Hematopoietic multipotent progenitor cell treated with erythropoietin and hydrocortisone succinate and interleukin-3 and kit ligand, for 4 days (in vitro differentiated cells): ENCODE measurements at regions not wholly inside any gene's neighbourhood (a gene's known extent, or its start where the extent isn't known, plus 50 kb on each side); places are given as distances from the start of the nearest gene placed in this dataset.

ENCODE experiments used
- DNase-seq: peaks from one replicate; pipeline ENCODE4 v3.0.0-alpha.2; 2015

DNA sequence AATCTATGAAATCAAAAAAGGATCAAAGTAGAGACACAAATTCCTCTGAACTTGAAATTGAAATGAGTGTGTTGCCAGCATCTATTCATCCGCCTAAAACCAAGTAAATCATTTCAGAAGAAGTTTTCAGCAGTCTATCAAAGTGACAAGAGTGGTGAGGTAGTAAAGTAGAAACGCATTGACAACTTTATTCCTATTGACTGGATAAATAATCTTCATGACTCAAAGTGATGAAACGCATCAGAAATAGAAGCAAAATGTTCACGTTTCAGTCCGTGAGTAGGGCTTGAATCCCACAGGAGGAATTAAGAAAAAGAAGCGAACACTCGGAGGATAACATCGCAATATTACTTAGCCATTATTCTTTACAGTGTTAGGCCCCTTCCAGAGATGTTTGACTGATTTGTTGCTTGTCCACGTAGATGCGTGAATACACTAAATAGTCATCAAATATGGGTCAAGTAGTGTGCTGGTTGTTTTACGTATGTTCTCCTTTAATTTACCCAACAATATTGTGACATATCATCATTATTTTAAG lies 314.4 kb downstream of the PLK2 start:
- no peak for DNase-seq

DNA sequence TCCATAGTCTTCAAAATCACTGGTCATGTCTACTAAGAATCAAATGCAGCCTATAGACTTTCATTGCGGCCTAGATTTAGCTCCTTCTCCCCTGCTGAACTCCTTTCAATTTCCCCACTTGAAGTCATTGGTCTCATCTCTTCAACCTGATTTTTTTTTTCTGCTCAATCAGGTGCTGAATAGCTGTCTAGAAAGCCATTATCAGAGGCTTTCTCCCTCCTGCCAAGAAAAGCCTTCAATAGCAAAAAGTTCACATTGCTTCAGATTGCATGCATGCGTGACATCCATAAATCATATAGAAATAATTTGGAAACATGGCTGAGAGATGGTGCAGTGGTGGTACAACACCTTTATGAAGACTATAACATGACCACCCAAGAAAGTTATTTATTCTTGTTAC lies 316.2 kb downstream of the PLK2 start:
- no peak for DNase-seq

DNA sequence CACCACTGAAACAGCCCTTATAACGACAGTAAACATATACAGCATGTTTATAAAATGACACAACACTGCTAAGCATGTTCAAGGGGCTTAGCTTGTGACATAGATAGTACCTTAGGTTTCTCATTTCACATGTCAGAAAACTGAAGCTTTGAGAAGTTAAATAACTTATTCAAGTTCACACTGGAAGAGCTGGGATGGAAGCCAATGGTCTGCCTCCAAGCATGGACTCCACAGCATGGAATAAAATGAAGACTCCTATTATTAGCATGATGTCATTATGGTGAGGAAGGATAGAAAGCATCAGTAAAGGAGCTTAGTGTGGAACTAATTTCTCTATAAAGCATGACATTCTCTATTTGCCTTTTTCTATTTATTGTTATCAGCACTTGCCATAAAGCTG lies 316.7 kb downstream of the PLK2 start:
- no peak for DNase-seq

DNA sequence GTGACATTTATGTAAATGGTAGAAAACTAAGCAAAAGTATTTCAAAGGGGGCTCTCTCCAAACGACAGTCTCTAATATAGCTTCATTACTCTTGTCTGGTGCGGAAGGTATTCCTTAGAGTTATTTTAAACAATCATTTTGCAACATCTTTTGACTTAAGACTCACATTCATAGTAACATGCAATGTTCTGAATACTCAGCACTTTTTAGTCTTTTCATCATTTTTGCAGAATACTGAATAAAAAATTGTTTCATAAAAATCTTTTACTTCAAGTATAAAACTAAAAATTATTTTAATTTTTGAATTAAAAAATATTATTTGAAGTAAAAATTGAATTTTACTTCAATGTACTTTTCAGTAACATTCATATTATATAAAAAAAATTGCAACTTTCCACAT lies 321.1 kb downstream of the PLK2 start:
- DNase-seq = no peak

DNA sequence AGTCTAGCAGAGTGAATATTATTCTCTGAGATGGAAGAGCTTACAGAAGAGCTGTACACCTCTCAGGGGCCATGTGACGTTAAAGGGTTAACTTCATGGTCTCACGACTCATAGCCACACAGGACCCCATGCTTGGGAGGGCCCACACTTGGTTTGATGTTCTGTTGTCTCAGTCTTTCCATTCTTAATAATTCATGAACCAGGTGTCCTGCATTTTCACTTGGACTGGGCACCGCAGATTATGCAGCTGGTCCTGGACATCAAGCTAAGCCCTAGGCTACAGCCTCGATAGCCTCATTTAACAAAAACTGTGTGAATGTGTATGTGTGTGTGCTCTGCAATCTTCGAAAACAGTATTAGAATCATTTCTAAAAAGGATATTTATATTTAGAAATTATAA lies 323.5 kb downstream of the PLK2 start:
- no peak for DNase-seq

DNA sequence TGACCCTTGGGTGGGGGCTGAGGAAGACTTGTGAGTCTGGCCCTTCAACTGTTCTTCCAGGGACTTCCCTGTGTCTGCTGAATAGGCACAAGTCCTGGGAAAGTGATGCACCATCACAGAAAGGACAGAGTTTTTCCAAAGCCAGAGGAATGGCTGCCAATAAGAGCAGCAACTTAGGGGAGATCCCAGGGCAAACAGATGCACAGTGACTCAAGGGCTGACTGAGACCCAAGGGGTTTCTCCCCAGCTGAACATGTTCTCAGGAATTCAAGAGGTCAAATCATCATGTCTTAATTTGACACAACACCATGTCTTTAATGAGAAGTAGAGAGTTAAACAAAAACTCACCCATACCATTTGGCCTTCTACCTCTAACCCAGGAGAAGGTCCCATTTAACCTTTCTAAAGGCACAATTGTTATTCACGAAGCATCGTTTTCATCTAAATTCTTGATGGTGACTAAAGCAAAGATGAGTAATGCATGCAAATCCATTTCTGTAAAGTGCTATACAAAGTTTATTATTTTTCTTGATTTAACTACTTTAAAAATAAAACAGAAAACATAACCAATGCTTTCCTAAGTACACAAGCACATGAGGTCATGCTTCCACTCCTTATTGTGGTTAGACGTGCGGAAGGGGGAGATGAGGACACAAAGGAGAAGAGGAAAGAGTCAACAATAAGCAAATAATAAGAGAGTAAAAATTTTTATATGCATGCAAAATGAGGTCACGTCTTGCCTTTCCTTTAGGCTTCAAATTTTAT lies 324.1 kb downstream of the PLK2 start:
- no peak for DNase-seq

DNA sequence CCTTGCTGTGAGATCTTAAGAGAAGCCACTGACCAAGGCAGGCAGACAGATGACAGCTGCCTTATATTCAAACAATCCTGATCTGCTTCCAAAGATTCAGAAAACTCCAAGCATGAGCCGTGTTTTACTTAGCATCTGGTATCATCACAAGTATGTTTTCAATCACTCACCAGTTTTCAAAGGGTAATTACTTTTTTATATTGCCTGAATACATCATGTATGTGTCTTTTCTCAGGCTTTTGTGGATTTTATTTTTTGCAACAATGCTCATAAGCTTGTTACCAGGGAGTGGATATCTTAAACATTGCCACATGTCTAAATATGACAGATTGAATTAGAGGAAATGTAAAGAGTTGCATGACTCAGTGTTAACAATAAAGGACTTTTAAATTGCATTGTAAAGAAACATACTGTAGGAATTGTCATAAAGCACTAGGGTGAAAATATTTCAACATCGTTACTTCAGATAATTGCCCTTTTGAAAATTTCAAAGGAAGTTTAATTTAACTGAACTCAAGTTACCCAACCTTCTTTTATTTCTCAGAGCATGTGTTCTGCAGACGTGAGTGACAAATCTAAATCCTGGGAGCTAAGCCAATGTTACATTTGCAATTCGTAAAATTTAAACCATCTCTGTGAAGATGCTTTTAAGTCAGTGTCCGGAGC lies 326.1 kb downstream of the PLK2 start:
- DNase-seq = no peak

DNA sequence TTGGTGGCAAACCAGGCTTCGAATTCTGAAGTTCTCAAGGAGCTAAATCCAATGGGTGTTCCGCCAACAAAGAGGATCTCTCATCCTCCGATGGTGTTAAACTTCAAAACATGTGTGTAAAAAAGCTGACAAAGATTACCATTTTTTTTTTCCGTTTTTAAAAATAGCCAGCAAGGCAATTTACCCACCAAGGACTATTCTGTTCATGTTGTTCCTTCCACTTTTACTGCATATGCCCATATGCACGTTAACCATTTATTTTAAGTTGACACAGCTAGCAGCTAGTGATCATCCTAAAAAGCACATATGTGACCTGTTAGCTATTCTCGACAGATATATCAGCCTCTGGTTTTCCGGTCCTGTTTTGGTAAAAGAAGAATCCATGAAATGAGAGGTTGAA lies 326.7 kb downstream of the PLK2 start:
- DNase-seq = no peak

DNA sequence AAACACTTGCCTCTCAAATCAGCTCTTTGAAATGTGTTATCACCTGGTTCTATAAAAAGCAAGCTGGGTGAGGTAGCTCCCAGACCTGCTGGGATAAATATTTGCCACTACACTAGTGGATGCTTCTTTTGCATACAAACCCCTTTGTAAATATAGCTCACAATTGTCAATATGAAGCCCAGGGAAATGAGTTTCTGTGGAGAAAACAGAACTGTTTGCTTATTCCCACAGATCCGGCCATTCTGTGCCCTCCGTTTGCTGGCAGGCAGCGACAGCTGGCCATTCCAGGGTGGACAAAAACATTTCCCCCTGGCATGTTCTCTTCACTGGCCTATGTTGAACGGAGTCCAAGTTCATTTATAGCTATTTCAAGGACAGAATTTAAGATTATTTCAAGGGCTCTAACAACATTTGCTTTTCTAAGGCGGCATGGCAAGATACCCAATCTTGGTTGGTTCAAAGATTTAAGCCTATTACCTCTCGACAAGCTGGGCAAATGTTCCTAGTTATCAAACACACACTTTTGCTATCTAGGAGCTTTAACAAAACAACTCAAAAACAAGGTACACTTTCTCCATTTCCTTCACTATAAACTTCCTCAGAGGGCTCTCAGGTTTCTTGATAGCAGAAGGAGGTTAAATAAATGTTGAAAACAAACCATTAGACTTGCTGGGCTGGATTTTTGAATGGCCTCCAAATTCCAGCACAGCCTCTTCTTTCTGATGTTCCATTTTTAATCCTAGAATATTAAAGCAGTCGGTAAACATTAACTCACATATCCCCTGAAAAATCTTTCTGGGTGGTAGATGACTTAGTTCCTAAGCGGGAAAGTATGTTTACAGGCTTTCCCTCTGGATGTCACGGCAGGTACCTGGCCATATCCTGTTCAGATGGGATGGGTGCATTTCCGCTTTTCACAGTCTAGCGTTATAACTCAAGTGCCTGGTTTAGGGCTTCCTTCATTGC lies 332.3 kb downstream of the PLK2 start:
- no peak for DNase-seq

DNA sequence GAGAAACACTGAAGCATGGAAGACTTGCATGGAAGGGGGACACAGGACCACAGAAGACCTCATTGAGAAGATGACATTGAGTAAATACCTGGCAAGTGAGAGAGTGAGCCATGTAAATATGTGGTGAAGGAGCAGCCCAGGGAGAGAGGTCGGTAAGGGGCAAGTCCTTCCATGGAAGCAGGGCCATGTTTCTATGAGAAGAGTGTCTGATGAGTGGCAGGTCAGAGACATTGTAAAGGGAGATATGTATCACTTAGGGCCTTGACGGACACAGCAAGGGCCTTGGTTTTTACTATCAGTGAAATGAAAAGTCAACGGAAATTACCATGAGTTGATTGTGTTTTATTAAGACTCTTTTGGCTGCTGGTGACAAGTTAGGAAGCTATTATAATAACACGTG lies 336.4 kb downstream of the PLK2 start:
- no peak for DNase-seq

DNA sequence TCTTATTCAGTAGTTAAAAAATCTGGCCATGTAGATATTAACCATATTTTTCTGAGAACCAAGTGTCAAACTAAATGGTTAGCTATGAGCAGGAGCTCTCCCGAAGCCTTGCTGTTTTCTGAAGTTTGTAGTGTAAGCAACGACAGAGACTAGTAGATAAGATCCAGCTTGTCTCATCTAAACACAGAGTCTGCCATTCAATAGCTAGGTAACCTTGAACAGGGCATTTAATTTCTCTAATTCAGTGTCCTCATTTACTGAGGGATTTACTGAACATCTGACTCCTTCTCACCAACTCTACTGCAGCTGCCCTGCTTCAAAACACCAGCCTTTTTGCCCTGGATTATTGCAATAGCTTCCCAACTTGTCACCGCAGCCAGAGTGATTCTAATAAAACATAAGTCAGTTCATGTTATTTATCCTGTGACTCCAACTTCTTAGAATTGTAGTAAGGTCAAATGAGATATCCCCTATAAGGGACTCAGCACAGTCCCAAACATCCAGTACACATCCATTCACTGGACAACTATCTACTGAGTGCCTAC lies 337.0 kb downstream of the PLK2 start:
- no peak for DNase-seq

DNA sequence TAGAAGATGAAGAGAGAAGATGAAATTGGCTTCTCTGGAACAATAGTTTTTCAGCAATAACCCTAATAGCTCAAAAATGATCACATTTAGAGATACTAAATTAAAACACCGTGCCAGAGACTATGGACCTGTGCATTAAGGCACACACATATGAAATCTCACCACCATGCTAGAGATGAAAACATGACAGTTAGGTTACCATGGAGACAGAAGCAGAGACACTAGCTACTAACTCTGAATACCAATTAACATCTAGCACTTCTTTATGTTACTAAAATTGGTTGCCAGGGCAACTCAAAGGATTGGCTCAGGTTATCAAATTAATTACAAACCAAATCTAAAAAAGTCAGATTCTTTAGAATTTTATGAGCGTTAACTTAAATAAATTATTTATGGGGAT lies 337.7 kb downstream of the PLK2 start:
- no peak for DNase-seq

DNA sequence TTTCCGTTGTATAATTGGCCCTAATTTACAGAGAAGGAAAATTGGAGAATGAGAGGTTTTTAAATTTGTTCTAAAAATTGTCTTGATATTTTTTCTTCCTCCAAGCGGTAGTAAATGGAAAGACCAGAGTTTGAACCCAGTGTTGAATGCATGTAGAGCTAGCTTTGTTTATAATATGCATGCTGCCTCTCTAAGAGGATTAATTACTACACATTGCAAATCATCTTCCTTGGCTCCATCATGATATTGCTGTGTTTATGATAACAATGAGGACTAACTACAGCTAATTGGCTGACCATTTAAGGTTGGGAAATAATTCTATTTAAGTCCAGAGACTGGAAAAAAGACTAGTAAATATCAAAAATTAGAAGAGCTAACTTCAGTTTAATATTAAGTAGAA lies 338.5 kb downstream of the PLK2 start:
- DNase-seq = no peak

DNA sequence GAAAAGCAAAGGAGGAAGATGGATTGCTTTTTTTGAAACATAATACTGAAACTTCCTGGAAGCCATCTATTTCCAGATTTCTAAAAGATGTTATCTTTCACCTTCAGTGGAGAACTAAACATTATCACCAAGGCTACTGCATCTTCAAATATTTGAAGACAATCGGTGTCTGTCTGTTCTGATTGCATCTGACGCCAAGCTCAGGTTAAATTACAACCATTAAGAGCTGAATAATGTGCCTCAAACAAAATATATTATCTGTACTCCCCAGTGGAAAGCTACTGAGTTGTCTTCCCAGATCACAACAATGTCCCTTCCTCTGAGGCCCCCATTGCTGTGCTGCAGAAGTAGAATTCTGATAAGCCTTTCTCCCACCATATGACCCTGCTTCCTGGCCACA lies 342.3 kb downstream of the PLK2 start:
- DNase-seq = no peak

DNA sequence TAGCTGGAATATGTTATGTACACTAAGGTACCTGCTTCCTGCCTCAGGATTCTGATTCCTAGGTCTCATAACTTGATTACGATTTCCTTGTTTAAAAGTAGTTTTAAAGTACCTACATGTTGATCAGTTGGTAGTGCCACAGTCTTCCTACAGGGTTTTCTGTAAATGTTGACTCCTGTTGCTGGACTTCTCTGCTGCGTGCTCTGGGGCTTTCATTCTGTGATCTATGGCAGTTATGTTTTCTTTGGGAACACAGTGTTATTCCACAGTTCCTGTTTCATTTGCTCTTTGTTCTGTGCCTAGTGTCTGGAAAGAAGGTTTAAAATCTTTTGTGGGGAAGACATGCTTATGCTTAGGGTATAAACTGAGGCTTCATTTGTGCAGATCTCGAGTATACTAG lies 343.5 kb downstream of the PLK2 start:
- DNase-seq = no peak

DNA sequence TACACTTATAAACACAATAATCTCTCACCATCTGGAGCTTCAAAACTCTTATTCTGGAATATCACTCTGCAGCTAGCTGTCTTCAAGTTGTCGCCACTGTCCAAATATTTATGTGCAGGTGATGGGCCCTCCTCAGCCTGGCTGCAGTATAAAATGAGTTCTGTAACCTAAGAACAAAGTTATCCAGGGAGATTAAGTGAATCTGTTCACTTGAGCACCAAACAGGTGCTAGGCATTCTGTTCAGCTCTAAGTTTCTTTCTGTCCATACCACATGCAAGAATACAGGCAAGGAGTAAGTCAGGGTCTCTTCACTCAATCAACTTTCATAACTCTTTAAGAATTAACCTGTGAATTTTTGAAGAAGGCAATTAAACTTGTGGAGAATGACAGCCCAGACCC lies 344.1 kb downstream of the PLK2 start:
- no peak for DNase-seq

DNA sequence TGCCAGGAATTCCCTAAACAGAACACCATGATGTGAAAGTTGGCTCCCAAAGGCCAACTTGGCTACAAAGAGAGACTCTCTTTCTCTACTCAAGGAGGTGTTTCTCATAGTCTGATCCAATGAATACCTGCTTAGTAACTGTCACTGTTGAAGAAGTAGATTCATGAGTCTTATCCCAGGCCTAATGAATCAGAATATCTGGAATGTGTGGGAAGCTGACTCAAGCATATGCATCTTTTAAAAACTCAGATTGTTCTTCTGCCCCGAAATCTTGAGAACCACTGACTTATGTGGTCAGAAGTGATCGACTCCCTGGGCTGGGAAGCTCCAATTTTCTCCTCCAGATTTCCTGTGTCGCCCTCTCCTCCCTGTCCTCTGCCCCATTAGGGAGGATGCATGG lies 345.6 kb downstream of the PLK2 start:
- no peak for DNase-seq

DNA sequence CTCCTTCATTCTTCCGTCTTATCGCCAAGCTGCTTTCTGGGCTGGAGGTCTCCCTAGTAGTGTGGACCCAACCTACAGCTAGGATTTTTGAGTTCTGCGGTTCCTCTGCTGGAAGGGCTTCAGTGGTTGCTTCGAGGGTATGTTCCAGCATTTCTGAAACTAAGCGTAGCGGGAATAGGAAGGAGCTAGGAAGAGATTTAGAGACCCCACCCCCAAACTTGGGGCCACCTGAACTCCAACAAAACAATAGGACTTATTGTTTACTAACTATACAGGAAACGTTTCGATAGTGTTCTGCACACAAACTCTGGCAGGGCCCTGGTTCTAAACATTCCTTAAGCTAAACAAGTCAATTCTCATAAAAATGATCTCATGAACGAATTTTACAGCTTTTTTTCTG lies 346.7 kb downstream of the PLK2 start:
- no peak for DNase-seq

DNA sequence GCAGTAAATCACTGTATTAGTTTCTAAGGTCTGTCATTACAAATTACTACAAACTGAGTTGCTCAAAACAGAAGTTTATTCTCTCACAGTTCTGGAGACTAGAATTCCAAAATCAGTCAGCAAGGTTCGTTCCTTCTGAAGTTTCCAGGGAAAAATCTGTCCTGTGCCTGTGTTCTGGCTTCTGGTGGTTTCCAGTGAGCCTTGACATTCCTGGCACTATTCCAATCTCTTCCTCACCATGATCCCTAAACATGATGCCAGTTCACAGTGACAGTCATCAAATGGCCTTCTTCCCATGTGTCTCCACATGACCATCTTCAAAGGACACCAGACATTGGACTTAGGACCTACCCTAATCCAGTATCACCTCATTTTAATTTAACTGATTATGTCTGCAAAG lies 351.4 kb downstream of the PLK2 start:
- no peak for DNase-seq

DNA sequence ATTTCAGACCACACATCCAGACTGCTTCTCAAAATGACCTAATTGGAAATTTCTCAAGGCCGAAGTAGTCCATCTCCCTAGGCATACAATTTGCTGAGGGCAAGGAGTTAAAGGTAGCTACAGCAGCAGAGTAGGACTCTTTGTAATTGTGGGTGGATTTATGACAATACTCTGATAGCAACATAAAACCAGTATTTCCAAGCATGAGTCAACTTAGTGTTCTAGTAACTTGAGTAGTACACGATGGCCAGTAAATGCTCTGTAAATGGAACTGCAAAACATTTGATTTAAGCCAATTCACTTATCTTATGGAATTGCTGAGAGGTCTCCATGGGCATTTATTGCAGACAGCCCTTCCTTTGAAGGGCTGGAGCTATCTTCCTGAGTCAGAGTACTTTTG lies 352.2 kb downstream of the PLK2 start:
- DNase-seq = no peak

DNA sequence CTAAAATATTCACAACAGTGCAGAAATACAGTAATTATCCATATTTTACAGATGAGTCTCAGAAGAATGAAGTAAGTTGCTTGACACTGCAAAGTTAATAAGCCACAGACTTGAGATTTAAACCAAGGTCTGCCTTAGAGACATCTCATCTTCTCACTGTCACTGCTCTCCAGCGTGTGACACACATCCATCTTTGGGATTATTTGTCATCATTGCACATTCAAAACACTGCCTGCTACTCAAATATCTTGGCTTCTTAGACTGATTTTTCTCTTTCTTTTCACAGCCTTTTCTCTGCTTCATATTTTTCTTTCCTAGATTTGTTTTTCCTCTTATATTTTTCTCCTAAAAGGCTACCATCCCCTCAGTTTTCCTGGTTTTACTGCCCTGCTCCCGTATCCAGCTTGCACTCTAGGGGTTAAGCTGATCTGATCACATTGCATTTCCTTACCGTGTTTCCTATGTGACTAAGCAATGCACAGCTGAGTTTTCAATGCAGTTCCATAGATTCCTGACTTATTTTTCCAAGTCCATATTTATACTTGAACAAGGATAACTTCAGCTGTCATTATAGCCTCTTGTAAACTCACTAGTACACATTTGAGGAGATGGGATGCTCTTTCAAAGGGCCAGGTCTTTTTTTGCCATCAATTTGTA lies 353.0 kb downstream of the PLK2 start:
- DNase-seq = no peak

DNA sequence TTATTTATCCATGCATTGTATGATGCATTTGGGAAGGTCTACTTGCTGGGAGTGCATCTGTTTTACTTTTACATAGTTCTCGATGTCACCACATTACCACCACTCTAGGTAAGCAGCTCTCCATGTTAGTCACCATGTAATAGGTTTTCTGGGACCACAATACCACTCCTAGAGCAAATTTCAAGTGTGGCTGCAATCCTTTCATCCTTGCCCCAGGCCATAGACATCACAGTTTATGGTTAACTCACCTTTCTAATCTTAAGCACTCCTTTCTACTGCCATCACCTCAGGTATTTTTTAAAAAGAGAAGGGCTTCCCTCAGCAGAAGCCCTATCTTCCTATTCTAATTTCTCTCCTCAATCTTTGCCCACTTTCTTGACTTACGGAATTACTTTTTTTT lies 354.1 kb downstream of the PLK2 start:
- no peak for DNase-seq

DNA sequence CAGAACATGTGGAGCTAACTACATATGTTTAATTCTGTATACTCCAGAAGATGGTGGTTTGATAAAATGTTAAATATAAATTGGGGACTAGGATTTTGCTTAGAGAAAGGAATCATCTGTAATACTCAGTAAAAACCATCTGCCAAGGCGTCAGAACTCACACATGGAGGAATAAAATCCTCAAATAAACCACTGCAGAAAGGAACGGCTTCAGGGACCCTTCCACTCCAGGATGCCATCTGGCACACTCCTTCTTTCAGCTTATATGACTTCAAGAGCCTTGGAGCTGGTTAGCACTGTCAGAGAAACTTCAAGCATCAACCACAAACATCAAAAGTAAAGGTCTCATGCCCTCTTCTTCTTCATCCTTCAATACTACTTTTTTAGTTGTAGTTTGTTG lies 360.6 kb downstream of the PLK2 start:
- DNase-seq = no peak
